Activated naive CD4-positive, alpha-beta T cell treated with anti-CD3 and anti-CD28 coated beads for 36 hours (primary cell): ENCODE measurements at regions not wholly inside any gene's neighbourhood (a gene's known extent, or its start where the extent isn't known, plus 50 kb on each side); places are given as distances from the start of the nearest gene placed in this dataset.

Experiments used
- CTCF ChIA-PET: fragments of 350-600 bp; sonication (Branson Sonifier 250); formaldehyde crosslinking; loops from one replicate; lab custom pipeline; 2021; ENCODE audit warnings: antibody characterized with exemption; lab: Charles Lee
- DNase-seq: peaks from one replicate; pipeline ENCODE4 v3.0.0-alpha.2; 2020
- H3K27ac Mint-ChIP-seq: one replicate; pipeline ENCODE4 v1.8.0; 2021; ENCODE audit warnings: mild to moderate bottlenecking, mixed read lengths
- H3K27me3 Mint-ChIP-seq: one replicate; pipeline ENCODE4 v1.8.0; 2021; ENCODE audit warnings: low read depth, mixed read lengths
- H3K36me3 Mint-ChIP-seq: one replicate; pipeline ENCODE4 v1.8.0; 2021; ENCODE audit warnings: low read depth, mixed read lengths
- H3K4me1 Mint-ChIP-seq: one replicate; pipeline ENCODE4 v1.8.0; 2021; ENCODE audit warnings: low read depth, mixed read lengths
- H3K4me3 Mint-ChIP-seq: one replicate; pipeline ENCODE4 v1.8.0; 2021; ENCODE audit warnings: mild to moderate bottlenecking, moderate library complexity, mixed read lengths
- H3K9me3 Mint-ChIP-seq: one replicate; pipeline ENCODE4 v1.8.0; 2021; ENCODE audit warnings: mixed read lengths
- intact Hi-C: fragments of 100-400 bp; cut with micrococcal nuclease; formaldehyde crosslinking; loops from one replicate; pipeline ENCODE4 v1.15.1; 2023

GRCh38 chr7:98565103-98565502 is 52.0 kb upstream of the NPTX2 start:
- Mint-ChIP-seq H3K36me3 (no peaks in the 10 kb centered on the region), H3K4me1 (no peaks in the 10 kb centered on the region), H3K27ac (no peak overlapping the region), H3K4me3 (no peak overlapping the region), H3K27me3 (peaks cover 9% of the 10 kb centered on the region), H3K9me3 (peaks cover 7% of the 10 kb centered on the region)
- intact Hi-C loops = no loop called here
- CTCF ChIA-PET = no interaction called here
- no peak for DNase-seq

GRCh38 chr7:98562871-98563495 is 54.1 kb upstream of the NPTX2 start:
- Mint-ChIP-seq H3K4me1 (no peaks in the 10 kb centered on the region), H3K27me3 (peaks cover 7% of the 10 kb centered on the region), H3K9me3 (peaks cover 7% of the 10 kb centered on the region), H3K27ac (no peak overlapping the region), H3K4me3 (no peak overlapping the region), H3K36me3 (no peaks in the 10 kb centered on the region)
- DNase-seq = no peak
- CTCF ChIA-PET = no interaction called here
- intact Hi-C loops = no loop called here

DNA sequence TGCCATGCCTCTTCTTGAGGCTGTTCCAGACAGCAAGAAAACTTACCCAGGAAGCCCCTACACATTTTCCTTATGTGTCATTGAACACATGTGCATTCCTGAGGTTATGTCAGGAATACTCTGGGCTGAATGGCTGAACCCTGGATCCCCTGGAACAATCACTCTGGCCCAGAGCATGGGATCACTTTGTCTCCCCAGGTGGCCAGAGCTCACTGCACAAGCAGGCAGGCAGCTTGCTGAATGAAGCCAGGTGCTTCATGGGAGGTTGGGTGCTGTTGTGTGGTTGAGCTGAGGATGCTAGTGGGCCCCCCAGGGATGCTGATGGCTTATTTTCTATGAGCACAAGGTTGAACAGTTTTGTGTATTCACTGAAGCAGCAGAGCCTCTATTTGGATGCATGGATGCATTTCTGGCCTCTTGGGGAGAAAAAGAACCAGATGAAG is 54.7 kb upstream of the NPTX2 start:
- DNase-seq = no peak
- intact Hi-C loops = no loop called here
- H3K4me3 Mint-ChIP-seq = no peak overlapping the region
- H3K9me3 Mint-ChIP-seq = peaks cover 7% of the 10 kb centered on the region
- CTCF ChIA-PET = no interaction called here
- H3K27ac Mint-ChIP-seq = no peak overlapping the region
- peaks cover 7% of the 10 kb centered on the region for H3K27me3 Mint-ChIP-seq
- H3K36me3 Mint-ChIP-seq = no peaks in the 10 kb centered on the region
- H3K4me1 Mint-ChIP-seq = no peaks in the 10 kb centered on the region

- H3K27me3 Mint-ChIP-seq = peaks cover 5% of the 10 kb centered on the region
- H3K36me3 Mint-ChIP-seq = no peaks in the 10 kb centered on the region
- intact Hi-C loops = no loop called here
- CTCF ChIA-PET = no interaction called here
- no peak for DNase-seq
- no peaks in the 10 kb centered on the region for H3K4me1 Mint-ChIP-seq
- H3K4me3 Mint-ChIP-seq = no peak overlapping the region
- no peak overlapping the region for H3K27ac Mint-ChIP-seq
- H3K9me3 Mint-ChIP-seq = peaks cover 8% of the 10 kb centered on the region
These were observed 57.1 kb upstream of the NPTX2 start for GRCh38 chr7:98559958-98560357.

DNA sequence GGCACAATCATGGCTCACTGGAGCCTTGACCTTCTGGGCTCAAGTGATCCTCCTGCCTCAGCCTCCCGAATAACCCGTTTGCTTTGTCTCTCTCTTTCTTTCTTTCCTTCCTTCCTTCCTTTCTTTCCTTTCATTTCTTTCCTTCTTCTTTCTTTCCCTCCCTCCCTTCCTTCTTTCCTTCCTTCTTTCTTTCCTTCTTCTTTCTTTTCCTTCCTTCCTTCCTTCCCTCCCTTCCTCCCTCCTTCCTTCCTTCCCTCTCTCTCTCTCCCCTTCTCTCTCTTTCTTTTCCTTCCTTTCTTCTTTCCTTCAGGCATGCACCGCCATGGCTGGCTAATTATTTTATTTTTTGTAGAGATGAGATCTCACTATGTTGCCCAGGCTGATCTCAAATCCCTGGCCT is 57.9 kb upstream of the NPTX2 start:
- no peak overlapping the region for H3K27ac Mint-ChIP-seq
- CTCF ChIA-PET = no interaction called here
- H3K9me3 Mint-ChIP-seq = peaks cover 5% of the 10 kb centered on the region

GRCh38 chr7:98557538-98558031 is 59.5 kb upstream of the NPTX2 start:
- H3K36me3 Mint-ChIP-seq = no peaks in the 10 kb centered on the region
- no peak for DNase-seq
- intact Hi-C loops = no loop called here
- peaks cover 6% of the 10 kb centered on the region for H3K9me3 Mint-ChIP-seq
- no peak overlapping the region for H3K27ac Mint-ChIP-seq
- no peak overlapping the region for H3K4me3 Mint-ChIP-seq
- no peaks in the 10 kb centered on the region for H3K4me1 Mint-ChIP-seq
- CTCF ChIA-PET = no interaction called here
- H3K27me3 Mint-ChIP-seq = peaks cover 2% of the 10 kb centered on the region

More for the DNA sequence above, 57.9 kb upstream of the NPTX2 start:
- Mint-ChIP-seq H3K27me3 (peaks cover 5% of the 10 kb centered on the region), H3K4me3 (no peak overlapping the region), H3K36me3 (no peaks in the 10 kb centered on the region), H3K4me1 (no peaks in the 10 kb centered on the region)
- intact Hi-C loops = no loop called here
- no peak for DNase-seq

DNA sequence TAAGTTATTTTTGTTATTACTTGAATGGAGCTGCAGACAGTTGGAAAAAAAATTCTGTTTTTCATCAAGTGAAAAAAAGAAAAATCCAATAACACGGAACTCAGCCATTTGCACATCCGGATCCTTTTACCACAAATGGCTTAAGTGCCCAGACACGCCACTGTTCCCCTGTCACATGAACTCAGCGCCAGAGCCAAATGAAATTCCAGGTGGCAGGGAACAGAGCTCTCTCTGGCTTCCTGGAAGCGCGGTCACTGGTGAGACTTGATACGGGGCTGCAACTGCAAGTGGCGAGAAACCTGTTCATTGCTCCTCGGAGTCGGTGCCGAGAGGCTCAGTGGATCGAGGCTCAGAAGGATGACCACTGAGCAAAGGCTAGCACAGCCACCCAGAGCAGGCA is 60.8 kb upstream of the NPTX2 start:
- peaks cover 18% of the 10 kb centered on the region for H3K9me3 Mint-ChIP-seq
- H3K4me1 Mint-ChIP-seq = no peaks in the 10 kb centered on the region
- H3K4me3 Mint-ChIP-seq = no peak overlapping the region
- CTCF ChIA-PET = no interaction called here
- no peak for DNase-seq
- peaks cover 1% of the 10 kb centered on the region for H3K36me3 Mint-ChIP-seq
- intact Hi-C loops = no loop called here
- H3K27ac Mint-ChIP-seq = no peak overlapping the region
- peaks cover 2% of the 10 kb centered on the region for H3K27me3 Mint-ChIP-seq

DNA sequence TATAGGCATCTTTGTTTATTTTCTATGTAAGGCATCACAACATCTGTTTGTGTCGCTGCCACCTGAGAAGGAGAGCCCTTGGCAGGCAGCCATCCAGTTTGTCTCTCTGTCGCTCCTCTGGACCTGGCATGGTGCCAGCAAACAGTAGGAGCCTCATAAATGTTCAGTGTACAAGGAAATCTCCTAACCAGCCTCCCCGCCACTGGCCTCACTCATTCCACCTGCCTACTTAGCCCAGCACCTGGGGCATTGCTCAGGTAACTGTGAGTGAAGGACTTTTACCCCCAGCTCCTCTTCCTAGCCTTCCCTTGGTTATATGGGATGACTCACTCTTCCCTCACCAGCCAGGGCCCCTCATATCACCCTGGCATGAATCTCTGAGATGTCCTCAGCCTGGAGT is 61.7 kb upstream of the NPTX2 start:
- no peaks in the 10 kb centered on the region for H3K4me1 Mint-ChIP-seq

GRCh38 chr7:98553666-98554065 is 63.4 kb upstream of the NPTX2 start:
- intact Hi-C loops = no loop called here
- peaks cover 1% of the 10 kb centered on the region for H3K36me3 Mint-ChIP-seq
- no peak overlapping the region for H3K27ac Mint-ChIP-seq
- peaks cover 18% of the 10 kb centered on the region for H3K9me3 Mint-ChIP-seq
- CTCF ChIA-PET = interaction anchor here (0.6 kb wide), 1 partner anchor 30 kb away, joined by 3 read pairs; no protein-coding TSS in a partner anchor
- DNase-seq = no peak
- no peaks in the 10 kb centered on the region for H3K4me1 Mint-ChIP-seq
- no peak overlapping the region for H3K4me3 Mint-ChIP-seq
- peaks cover 2% of the 10 kb centered on the region for H3K27me3 Mint-ChIP-seq

More for the DNA sequence above, 61.7 kb upstream of the NPTX2 start:
- H3K4me3 Mint-ChIP-seq = no peak overlapping the region
- no peak overlapping the region for H3K27ac Mint-ChIP-seq
- peaks cover 1% of the 10 kb centered on the region for H3K36me3 Mint-ChIP-seq
- peaks cover 2% of the 10 kb centered on the region for H3K27me3 Mint-ChIP-seq
- intact Hi-C loops = no loop called here
- peaks cover 18% of the 10 kb centered on the region for H3K9me3 Mint-ChIP-seq
- no peak for DNase-seq
- CTCF ChIA-PET = no interaction called here

DNA sequence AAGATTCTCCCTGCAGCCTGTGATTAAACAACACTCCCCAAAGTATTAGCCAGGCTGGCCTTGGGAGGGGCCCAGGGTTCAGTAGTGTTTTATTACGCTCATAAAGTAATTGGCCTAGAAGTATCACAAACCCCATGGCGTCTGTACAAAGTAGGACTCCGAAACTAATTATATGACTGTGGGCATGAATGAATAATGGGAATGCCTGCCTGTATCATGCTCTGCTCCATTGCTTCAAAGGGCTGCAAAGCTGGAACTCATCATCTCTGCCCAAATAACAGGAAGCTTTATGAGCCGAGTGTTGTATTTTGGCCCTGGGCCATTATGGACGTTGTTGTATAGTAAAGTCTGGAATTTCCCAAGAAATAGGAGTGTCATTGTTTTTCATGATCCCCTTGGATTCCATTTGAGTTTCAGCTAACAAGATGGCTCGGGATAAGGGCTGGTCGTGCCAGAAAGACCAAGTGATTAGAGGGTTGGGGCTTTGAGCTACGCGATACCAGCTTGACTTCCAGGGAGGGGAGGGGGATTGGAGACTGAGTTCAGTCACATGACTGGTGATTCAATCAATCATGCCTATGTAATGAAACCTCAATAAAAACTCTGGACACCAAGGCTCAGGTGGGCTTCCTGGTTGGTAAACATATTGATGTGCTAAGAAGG is 65.3 kb upstream of the NPTX2 start:
- Mint-ChIP-seq H3K27ac (no peak overlapping the region), H3K27me3 (peaks cover 5% of the 10 kb centered on the region), H3K4me1 (no peaks in the 10 kb centered on the region), H3K9me3 (peaks cover 21% of the 10 kb centered on the region), H3K36me3 (peaks cover 1% of the 10 kb centered on the region), H3K4me3 (no peak overlapping the region)
- intact Hi-C loops = no loop called here
- no peak for DNase-seq
- CTCF ChIA-PET = no interaction called here

DNA sequence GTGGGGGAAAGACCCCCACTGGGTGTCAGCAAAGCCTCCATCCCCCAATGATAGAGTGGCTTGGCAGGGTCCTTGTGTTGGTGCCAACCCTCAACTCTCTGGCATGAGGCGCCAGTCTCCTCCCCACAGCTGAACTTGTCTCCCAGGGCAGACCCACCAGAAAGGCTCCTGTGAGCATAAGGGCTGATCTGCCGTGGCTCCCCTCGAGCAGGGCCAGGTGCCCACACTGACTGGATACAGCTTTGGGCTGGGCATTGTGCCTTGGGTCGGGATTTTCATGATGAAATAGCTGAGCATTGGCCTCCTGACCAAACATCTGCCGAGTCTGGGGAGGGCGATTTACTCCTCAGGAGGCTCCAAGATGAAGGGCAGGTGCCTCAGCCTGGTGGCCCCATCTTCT is 68.1 kb upstream of the NPTX2 start:
- Mint-ChIP-seq H3K27me3 (peaks cover 3% of the 10 kb centered on the region), H3K4me1 (no peaks in the 10 kb centered on the region), H3K36me3 (peaks cover 1% of the 10 kb centered on the region), H3K9me3 (peaks cover 19% of the 10 kb centered on the region), H3K27ac (no peak overlapping the region), H3K4me3 (no peak overlapping the region)
- CTCF ChIA-PET = no interaction called here
- intact Hi-C loops = no loop called here
- DNase-seq = no peak

DNA sequence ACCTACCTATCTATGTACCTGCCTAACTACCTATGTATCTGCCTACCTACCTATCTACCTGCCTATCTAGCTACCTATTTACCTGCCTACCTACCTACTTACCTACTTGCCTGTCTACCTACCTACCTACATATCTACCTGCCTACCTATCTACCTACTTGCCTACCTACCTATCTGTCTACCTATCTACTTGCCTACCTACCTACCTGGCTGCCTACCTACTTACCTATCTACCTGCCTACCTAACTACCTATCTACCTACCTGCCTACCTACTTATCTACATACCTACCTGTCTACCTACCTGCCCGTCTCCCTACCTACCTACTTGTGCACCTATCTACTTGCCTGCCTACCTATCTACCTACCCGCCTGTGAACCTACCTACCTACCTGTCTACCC is 68.7 kb upstream of the NPTX2 start:
- CTCF ChIA-PET = no interaction called here
- H3K4me3 Mint-ChIP-seq = no peak overlapping the region
- no peak overlapping the region for H3K27ac Mint-ChIP-seq
- H3K4me1 Mint-ChIP-seq = no peaks in the 10 kb centered on the region
- peaks cover 3% of the 10 kb centered on the region for H3K27me3 Mint-ChIP-seq
- peaks cover 19% of the 10 kb centered on the region for H3K9me3 Mint-ChIP-seq
- no peak for DNase-seq
- intact Hi-C loops = no loop called here
- H3K36me3 Mint-ChIP-seq = peaks cover 1% of the 10 kb centered on the region

GRCh38 chr7:98541101-98541500 is 76.0 kb upstream of the NPTX2 start:
- intact Hi-C loops = no loop called here
- Mint-ChIP-seq H3K4me3 (no peak overlapping the region), H3K4me1 (no peaks in the 10 kb centered on the region), H3K9me3 (peaks cover 3% of the 10 kb centered on the region), H3K36me3 (no peaks in the 10 kb centered on the region), H3K27me3 (peaks cover 3% of the 10 kb centered on the region), H3K27ac (no peak overlapping the region)
- no peak for DNase-seq
- CTCF ChIA-PET = no interaction called here
